ENCODE measurements at regions not wholly inside any gene's neighbourhood (a gene's known extent, or its start where the extent isn't known, plus 50 kb on each side); places are given as distances from the start of the nearest gene placed in this dataset.

- Histone ChIP-seq H3K36me3 (ENCODE audit: insufficient read depth, low read length) (no peaks in the 10 kb centered on the region), H3K4me2 (ENCODE audit: low read length) (no peak overlapping the region), H3K4me3 (ENCODE audit: low read depth, low read length, poor library complexity, severe bottlenecking) (no peak overlapping the region), H3K27ac (ENCODE audit: low read depth, low read length, poor library complexity, severe bottlenecking) (no peak overlapping the region), H2AFZ (ENCODE audit: low read length) (no peak overlapping the region), H3K4me1 (ENCODE audit: insufficient read depth, low read length, poor library complexity, severe bottlenecking) (peaks cover 10% of the 10 kb centered on the region), H3K79me2 (ENCODE audit: insufficient read depth, low read depth, low read length) (no peaks in the 10 kb centered on the region), H3K9me2 (ENCODE audit: insufficient read depth, low read length) (no peaks in the 10 kb centered on the region), H4K20me1 (ENCODE audit: insufficient read depth, low read length) (no peaks in the 10 kb centered on the region), H3K9me3 (ENCODE audit: low read length) (no peaks in the 10 kb centered on the region)
- no TSS peak for BruUV-seq (replicated peaks)
- no peak for DNase-seq (ENCODE audit: low spot score)
- no peak for TF ChIP-seq CTCF (conservative IDR thresholded peaks at IDR 0.05; ENCODE audit: low read length)
- TF ChIP-seq EZH2phosphoT487 (IDR thresholded peaks at IDR 0.05; ENCODE audit: borderline replicate concordance, low read depth, low read length) = no peak
- POLR2A ChIA-PET = interaction anchor here (0.6 to 0.7 kb wide), 2 partner anchors 209 to 1180 kb away, joined by 4 read pairs; no protein-coding TSS in a partner anchor
- intact Hi-C loops (cut with micrococcal nuclease; ENCODE audit: unreplicated experiment) = loop anchor here (10.0 kb wide), 1 partner anchor 488 kb away; no protein-coding TSS in a partner anchor
- CTCF ChIA-PET (ENCODE audit: unreplicated experiment) = no interaction called here
Measured at GRCh38 chr2:176656776-176657140, 387.5 kb downstream of the MTX2 start.

GRCh38 chr2:176657393-176657792 is 388.2 kb downstream of the MTX2 start:
- no peak overlapping the region for H2AFZ ChIP-seq (ENCODE audit: low read length)
- no peak for TF ChIP-seq EZH2phosphoT487 (IDR thresholded peaks at IDR 0.05; ENCODE audit: borderline replicate concordance, low read depth, low read length)
- TF ChIP-seq CTCF (conservative IDR thresholded peaks at IDR 0.05; ENCODE audit: low read length) = no peak
- H3K9me2 ChIP-seq (ENCODE audit: insufficient read depth, low read length) = no peaks in the 10 kb centered on the region
- no peak overlapping the region for H3K4me2 ChIP-seq (ENCODE audit: low read length)
- intact Hi-C loops (cut with micrococcal nuclease; ENCODE audit: unreplicated experiment) = loop anchor here (10.0 kb wide), 1 partner anchor 487 kb away; no protein-coding TSS in a partner anchor
- ChIA-PET CTCF (ENCODE audit: unreplicated experiment) (no interaction called here), POLR2A (interaction anchor here (0.6 kb wide), 1 partner anchor 200 kb away, joined by 3 read pairs; no protein-coding TSS in a partner anchor)
- H4K20me1 ChIP-seq (ENCODE audit: insufficient read depth, low read length) = no peaks in the 10 kb centered on the region
- H3K36me3 ChIP-seq (ENCODE audit: insufficient read depth, low read length) = no peaks in the 10 kb centered on the region
- no peak overlapping the region for H3K4me3 ChIP-seq (ENCODE audit: low read depth, low read length, poor library complexity, severe bottlenecking)
- no peak overlapping the region for H3K27ac ChIP-seq (ENCODE audit: low read depth, low read length, poor library complexity, severe bottlenecking)
- no peak for DNase-seq (ENCODE audit: low spot score)
- no peaks in the 10 kb centered on the region for H3K9me3 ChIP-seq (ENCODE audit: low read length)
- H3K4me1 ChIP-seq (ENCODE audit: insufficient read depth, low read length, poor library complexity, severe bottlenecking) = peaks cover 10% of the 10 kb centered on the region
- BruUV-seq (replicated peaks) = no TSS peak
- H3K79me2 ChIP-seq (ENCODE audit: insufficient read depth, low read depth, low read length) = no peaks in the 10 kb centered on the region

GRCh38 chr2:176658708-176659107 is 389.5 kb downstream of the MTX2 start:
- Histone ChIP-seq H2AFZ (ENCODE audit: low read length) (no peak overlapping the region), H3K9me2 (ENCODE audit: insufficient read depth, low read length) (no peaks in the 10 kb centered on the region), H3K4me1 (ENCODE audit: insufficient read depth, low read length, poor library complexity, severe bottlenecking) (peaks cover 6% of the 10 kb centered on the region), H3K9me3 (ENCODE audit: low read length) (no peaks in the 10 kb centered on the region), H3K36me3 (ENCODE audit: insufficient read depth, low read length) (no peaks in the 10 kb centered on the region), H3K4me2 (ENCODE audit: low read length) (no peak overlapping the region), H3K79me2 (ENCODE audit: insufficient read depth, low read depth, low read length) (no peaks in the 10 kb centered on the region), H3K4me3 (ENCODE audit: low read depth, low read length, poor library complexity, severe bottlenecking) (no peak overlapping the region), H4K20me1 (ENCODE audit: insufficient read depth, low read length) (no peaks in the 10 kb centered on the region), H3K27ac (ENCODE audit: low read depth, low read length, poor library complexity, severe bottlenecking) (no peak overlapping the region)
- ChIA-PET CTCF (ENCODE audit: unreplicated experiment) (no interaction called here), POLR2A (no interaction called here)
- TF ChIP-seq CTCF (conservative IDR thresholded peaks at IDR 0.05; ENCODE audit: low read length) (no peak), EZH2phosphoT487 (IDR thresholded peaks at IDR 0.05; ENCODE audit: borderline replicate concordance, low read depth, low read length) (no peak)
- no TSS peak for BruUV-seq (replicated peaks)
- intact Hi-C loops (cut with micrococcal nuclease; ENCODE audit: unreplicated experiment) = loop anchor here (10.0 kb wide), 1 partner anchor 486 kb away; no protein-coding TSS in a partner anchor
- DNase-seq (ENCODE audit: low spot score) = no peak
